ENCODE measurements at regions not wholly inside any gene's neighbourhood (a gene's known extent, or its start where the extent isn't known, plus 50 kb on each side); places are given as distances from the start of the nearest gene placed in this dataset.

GRCh38 chr13:34412817-34413375 is 529.2 kb upstream of the NBEA start:
- TF ChIP-seq, protein P1, sequence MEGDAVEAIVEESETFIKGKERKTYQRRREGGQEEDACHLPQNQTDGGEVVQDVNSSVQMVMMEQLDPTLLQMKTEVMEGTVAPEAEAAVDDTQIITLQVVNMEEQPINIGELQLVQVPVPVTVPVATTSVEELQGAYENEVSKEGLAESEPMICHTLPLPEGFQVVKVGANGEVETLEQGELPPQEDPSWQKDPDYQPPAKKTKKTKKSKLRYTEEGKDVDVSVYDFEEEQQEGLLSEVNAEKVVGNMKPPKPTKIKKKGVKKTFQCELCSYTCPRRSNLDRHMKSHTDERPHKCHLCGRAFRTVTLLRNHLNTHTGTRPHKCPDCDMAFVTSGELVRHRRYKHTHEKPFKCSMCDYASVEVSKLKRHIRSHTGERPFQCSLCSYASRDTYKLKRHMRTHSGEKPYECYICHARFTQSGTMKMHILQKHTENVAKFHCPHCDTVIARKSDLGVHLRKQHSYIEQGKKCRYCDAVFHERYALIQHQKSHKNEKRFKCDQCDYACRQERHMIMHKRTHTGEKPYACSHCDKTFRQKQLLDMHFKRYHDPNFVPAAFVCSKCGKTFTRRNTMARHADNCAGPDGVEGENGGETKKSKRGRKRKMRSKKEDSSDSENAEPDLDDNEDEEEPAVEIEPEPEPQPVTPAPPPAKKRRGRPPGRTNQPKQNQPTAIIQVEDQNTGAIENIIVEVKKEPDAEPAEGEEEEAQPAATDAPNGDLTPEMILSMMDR (IDR thresholded peaks at IDR 0.05 in 8 of 11, conservative IDR thresholded peaks at IDR 0.05 in 3 of 11) = no peak
- no peak for TF ChIP-seq POLR2A (IDR thresholded peaks at IDR 0.05)
- TF ChIP-seq POLR2AphosphoS5 (IDR thresholded peaks at IDR 0.05) = no peak

Measured in spleen (tissue), 7 donors.